ENCODE measurements at regions not wholly inside any gene's neighbourhood (a gene's known extent, or its start where the extent isn't known, plus 50 kb on each side); places are given as distances from the start of the nearest gene placed in this dataset.
"Not testable (repeated sequence)": the region's sequence is repeated elsewhere in the genome, so short reads cannot be mapped to it uniquely, and the experiment has no call there.

GRCh38 chr9:103183701-103184171 is 188.6 kb downstream of the CYLC2 start:
- H3K36me3 ChIP-seq (ENCODE audit: control insufficient read depth, insufficient read depth, low read length, severe bottlenecking), result no peaks in the 10 kb centered on the region
- H3K9me3 ChIP-seq (ENCODE audit: control insufficient read depth, low read length), result no peaks in the 10 kb centered on the region
- H3K4me1 ChIP-seq (ENCODE audit: control insufficient read depth, insufficient read depth, low read length), result no peaks in the 10 kb centered on the region
- no peak overlapping the region for H3K4me3 ChIP-seq (ENCODE audit: low read length)
- H3K27me3 ChIP-seq (replicated peaks; ENCODE audit: control insufficient read depth, insufficient read depth, low read length), result no peaks in the 10 kb centered on the region
- DNase-seq (ENCODE audit: low read depth), result no peak
- H3K9ac ChIP-seq (ENCODE audit: low read length), result no peak overlapping the region

GRCh38 chr9:103186959-103187358 is 191.8 kb downstream of the CYLC2 start:
- H3K27me3 ChIP-seq (replicated peaks; ENCODE audit: control insufficient read depth, insufficient read depth, low read length), result no peaks in the 10 kb centered on the region

GRCh38 chr9:103188781-103189350 is 193.7 kb downstream of the CYLC2 start:
- Histone ChIP-seq H3K9ac (ENCODE audit: low read length) (no peak overlapping the region), H3K36me3 (ENCODE audit: control insufficient read depth, insufficient read depth, low read length, severe bottlenecking) (no peaks in the 10 kb centered on the region), H3K27me3 (replicated peaks; ENCODE audit: control insufficient read depth, insufficient read depth, low read length) (no peaks in the 10 kb centered on the region), H3K9me3 (ENCODE audit: control insufficient read depth, low read length) (no peaks in the 10 kb centered on the region), H3K4me3 (ENCODE audit: low read length) (no peak overlapping the region), H3K4me1 (ENCODE audit: control insufficient read depth, insufficient read depth, low read length) (no peaks in the 10 kb centered on the region)
- no peak for DNase-seq (ENCODE audit: low read depth)

More at GRCh38 chr9:103186959-103187358, 191.8 kb downstream of the CYLC2 start:
- no peak overlapping the region for H3K9ac ChIP-seq (ENCODE audit: low read length)
- H3K9me3 ChIP-seq (ENCODE audit: control insufficient read depth, low read length), result no peaks in the 10 kb centered on the region
- no peaks in the 10 kb centered on the region for H3K36me3 ChIP-seq (ENCODE audit: control insufficient read depth, insufficient read depth, low read length, severe bottlenecking)
- no peak for DNase-seq (ENCODE audit: low read depth)
- H3K4me3 ChIP-seq (ENCODE audit: low read length), result no peak overlapping the region
- H3K4me1 ChIP-seq (ENCODE audit: control insufficient read depth, insufficient read depth, low read length), result no peaks in the 10 kb centered on the region

- Histone ChIP-seq H3K4me1 (ENCODE audit: control insufficient read depth, insufficient read depth, low read length) (no peaks in the 10 kb centered on the region), H3K27me3 (replicated peaks; ENCODE audit: control insufficient read depth, insufficient read depth, low read length) (no peaks in the 10 kb centered on the region), H3K4me3 (ENCODE audit: low read length) (no peak overlapping the region), H3K9ac (ENCODE audit: low read length) (no peak overlapping the region), H3K36me3 (ENCODE audit: control insufficient read depth, insufficient read depth, low read length, severe bottlenecking) (no peaks in the 10 kb centered on the region), H3K9me3 (ENCODE audit: control insufficient read depth, low read length) (no peaks in the 10 kb centered on the region)
- no peak for DNase-seq (ENCODE audit: low read depth)
Measured at GRCh38 chr9:103193992-103194391, 198.9 kb downstream of the CYLC2 start.

GRCh38 chr9:103203172-103203571 is 208.0 kb downstream of the CYLC2 start:
- H3K9me3 ChIP-seq (ENCODE audit: control insufficient read depth, low read length), result no peaks in the 10 kb centered on the region
- no peaks in the 10 kb centered on the region for H3K36me3 ChIP-seq (ENCODE audit: control insufficient read depth, insufficient read depth, low read length, severe bottlenecking)
- no peak overlapping the region for H3K9ac ChIP-seq (ENCODE audit: low read length)
- DNase-seq (ENCODE audit: low read depth), result no peak
- H3K27me3 ChIP-seq (replicated peaks; ENCODE audit: control insufficient read depth, insufficient read depth, low read length), result no peaks in the 10 kb centered on the region
- no peaks in the 10 kb centered on the region for H3K4me1 ChIP-seq (ENCODE audit: control insufficient read depth, insufficient read depth, low read length)
- H3K4me3 ChIP-seq (ENCODE audit: low read length), result no peak overlapping the region

- not testable (repeated sequence) for DNase-seq (ENCODE audit: low read depth); H3K36me3 ChIP-seq (ENCODE audit: control insufficient read depth, insufficient read depth, low read length, severe bottlenecking); H3K9ac ChIP-seq (ENCODE audit: low read length); H3K27me3 ChIP-seq (replicated peaks; ENCODE audit: control insufficient read depth, insufficient read depth, low read length); H3K4me3 ChIP-seq (ENCODE audit: low read length); H3K4me1 ChIP-seq (ENCODE audit: control insufficient read depth, insufficient read depth, low read length)
- H3K9me3 ChIP-seq (ENCODE audit: control insufficient read depth, low read length), result peaks cover 11% of the 10 kb centered on the region
Measured at GRCh38 chr9:103205881-103206585, 210.9 kb downstream of the CYLC2 start.

GRCh38 chr9:103210607-103211006 is 215.5 kb downstream of the CYLC2 start:
- DNase-seq (ENCODE audit: low read depth), result no peak
- Histone ChIP-seq H3K27me3 (replicated peaks; ENCODE audit: control insufficient read depth, insufficient read depth, low read length) (no peaks in the 10 kb centered on the region), H3K36me3 (ENCODE audit: control insufficient read depth, insufficient read depth, low read length, severe bottlenecking) (no peaks in the 10 kb centered on the region), H3K4me1 (ENCODE audit: control insufficient read depth, insufficient read depth, low read length) (no peaks in the 10 kb centered on the region), H3K9me3 (ENCODE audit: control insufficient read depth, low read length) (peaks cover 17% of the 10 kb centered on the region), H3K9ac (ENCODE audit: low read length) (no peak overlapping the region), H3K4me3 (ENCODE audit: low read length) (no peak overlapping the region)

- peaks cover 13% of the 10 kb centered on the region for H3K9me3 ChIP-seq (ENCODE audit: control insufficient read depth, low read length)
- no peak overlapping the region for H3K9ac ChIP-seq (ENCODE audit: low read length)
- no peak overlapping the region for H3K4me3 ChIP-seq (ENCODE audit: low read length)
- no peaks in the 10 kb centered on the region for H3K27me3 ChIP-seq (replicated peaks; ENCODE audit: control insufficient read depth, insufficient read depth, low read length)
- H3K4me1 ChIP-seq (ENCODE audit: control insufficient read depth, insufficient read depth, low read length), result no peaks in the 10 kb centered on the region
- DNase-seq (ENCODE audit: low read depth), result no peak
- no peaks in the 10 kb centered on the region for H3K36me3 ChIP-seq (ENCODE audit: control insufficient read depth, insufficient read depth, low read length, severe bottlenecking)
Measured at GRCh38 chr9:103215197-103215596, 220.1 kb downstream of the CYLC2 start.

GRCh38 chr9:103225702-103226646 is 230.8 kb downstream of the CYLC2 start:
- Histone ChIP-seq H3K4me3 (ENCODE audit: low read length) (no peak overlapping the region), H3K36me3 (ENCODE audit: control insufficient read depth, insufficient read depth, low read length, severe bottlenecking) (no peaks in the 10 kb centered on the region), H3K9me3 (ENCODE audit: control insufficient read depth, low read length) (no peaks in the 10 kb centered on the region), H3K4me1 (ENCODE audit: control insufficient read depth, insufficient read depth, low read length) (no peaks in the 10 kb centered on the region), H3K27me3 (replicated peaks; ENCODE audit: control insufficient read depth, insufficient read depth, low read length) (no peaks in the 10 kb centered on the region), H3K9ac (ENCODE audit: low read length) (no peak overlapping the region)
- no peak for DNase-seq (ENCODE audit: low read depth)

- DNase-seq (ENCODE audit: low read depth), result no peak
- Histone ChIP-seq H3K9ac (ENCODE audit: low read length) (no peak overlapping the region), H3K36me3 (ENCODE audit: control insufficient read depth, insufficient read depth, low read length, severe bottlenecking) (no peaks in the 10 kb centered on the region), H3K27me3 (replicated peaks; ENCODE audit: control insufficient read depth, insufficient read depth, low read length) (no peaks in the 10 kb centered on the region), H3K4me1 (ENCODE audit: control insufficient read depth, insufficient read depth, low read length) (no peaks in the 10 kb centered on the region), H3K9me3 (ENCODE audit: control insufficient read depth, low read length) (no peaks in the 10 kb centered on the region), H3K4me3 (ENCODE audit: low read length) (no peak overlapping the region)
Measured at GRCh38 chr9:103226647-103227013, 231.5 kb downstream of the CYLC2 start.

- H3K9me3 ChIP-seq (ENCODE audit: control insufficient read depth, low read length); H3K27me3 ChIP-seq (replicated peaks; ENCODE audit: control insufficient read depth, insufficient read depth, low read length); H3K36me3 ChIP-seq (ENCODE audit: control insufficient read depth, insufficient read depth, low read length, severe bottlenecking); H3K9ac ChIP-seq (ENCODE audit: low read length); H3K4me3 ChIP-seq (ENCODE audit: low read length); DNase-seq (ENCODE audit: low read depth); H3K4me1 ChIP-seq (ENCODE audit: control insufficient read depth, insufficient read depth, low read length): not testable (repeated sequence)
Measured at GRCh38 chr9:103237571-103238109, 242.5 kb downstream of the CYLC2 start.

Measured in adipocyte (in vitro differentiated cells).